Skin of body (tissue), 1 donor: ENCODE measurements at regions not wholly inside any gene's neighbourhood (a gene's known extent, or its start where the extent isn't known, plus 50 kb on each side); places are given as distances from the start of the nearest gene placed in this dataset.

Experiments
- DNase-seq: peaks from one replicate; lab custom pipeline; 2025; lab: John Stamatoyannopoulos, UW

DNA sequence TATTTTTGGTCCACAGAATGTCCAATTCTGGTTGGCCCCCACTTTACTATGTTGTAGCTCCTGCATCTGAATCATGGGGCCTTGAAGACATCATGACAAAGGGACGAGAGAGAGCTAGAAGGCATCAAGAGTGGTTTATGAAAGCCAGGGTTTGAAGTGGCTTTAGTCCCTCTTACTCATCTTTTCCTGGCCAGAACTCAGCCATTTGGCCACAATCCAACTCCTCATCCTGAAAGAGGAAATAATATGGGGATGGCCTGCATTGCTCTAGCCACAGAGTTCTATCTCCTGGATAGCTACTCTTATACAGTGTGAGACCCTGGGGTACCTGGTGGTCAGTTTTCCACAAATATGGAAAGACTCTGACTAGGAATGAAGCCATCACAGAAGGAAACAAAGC lies 418.9 kb downstream of the XPNPEP1 start:
- DNase-seq: no peak

DNA sequence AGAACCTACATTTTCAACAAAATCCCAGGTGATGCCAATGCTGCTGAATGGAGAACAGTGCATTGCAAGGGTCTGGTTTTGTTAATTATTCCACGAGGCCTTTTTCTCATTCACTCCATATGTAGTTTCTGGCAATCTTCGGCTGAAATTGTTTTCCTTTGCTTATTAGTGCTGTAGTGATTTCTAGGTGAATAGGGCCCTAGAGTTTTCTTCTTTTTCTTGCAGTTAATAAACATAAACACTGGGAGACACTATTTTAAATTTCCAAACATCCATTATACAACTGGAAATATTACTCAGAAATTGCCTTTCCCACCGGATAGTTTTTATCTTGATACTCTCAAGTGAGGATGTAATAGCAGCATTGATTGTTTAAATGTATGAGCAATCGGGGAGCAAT lies 435.6 kb downstream of the XPNPEP1 start:
- DNase-seq: no peak

DNA sequence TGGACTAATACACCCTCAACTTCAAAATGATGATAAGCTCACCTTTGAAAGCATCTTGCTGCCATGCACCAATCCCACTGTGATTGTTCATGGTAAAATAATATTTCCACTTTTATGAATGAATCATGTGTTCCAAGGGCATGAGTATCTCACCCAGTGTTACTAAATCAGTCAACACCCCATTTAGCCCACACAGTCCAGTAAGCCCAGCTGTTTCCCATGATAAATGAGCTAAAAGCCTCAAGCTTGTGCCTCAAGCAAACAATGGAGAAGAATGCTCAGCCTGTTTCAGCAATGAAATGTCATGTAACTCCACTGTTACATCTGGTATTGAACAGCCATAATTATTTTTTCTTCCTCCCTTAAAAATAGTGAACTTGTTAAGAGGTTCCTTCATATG lies 442.5 kb downstream of the XPNPEP1 start:
- DNase-seq: no peak

DNA sequence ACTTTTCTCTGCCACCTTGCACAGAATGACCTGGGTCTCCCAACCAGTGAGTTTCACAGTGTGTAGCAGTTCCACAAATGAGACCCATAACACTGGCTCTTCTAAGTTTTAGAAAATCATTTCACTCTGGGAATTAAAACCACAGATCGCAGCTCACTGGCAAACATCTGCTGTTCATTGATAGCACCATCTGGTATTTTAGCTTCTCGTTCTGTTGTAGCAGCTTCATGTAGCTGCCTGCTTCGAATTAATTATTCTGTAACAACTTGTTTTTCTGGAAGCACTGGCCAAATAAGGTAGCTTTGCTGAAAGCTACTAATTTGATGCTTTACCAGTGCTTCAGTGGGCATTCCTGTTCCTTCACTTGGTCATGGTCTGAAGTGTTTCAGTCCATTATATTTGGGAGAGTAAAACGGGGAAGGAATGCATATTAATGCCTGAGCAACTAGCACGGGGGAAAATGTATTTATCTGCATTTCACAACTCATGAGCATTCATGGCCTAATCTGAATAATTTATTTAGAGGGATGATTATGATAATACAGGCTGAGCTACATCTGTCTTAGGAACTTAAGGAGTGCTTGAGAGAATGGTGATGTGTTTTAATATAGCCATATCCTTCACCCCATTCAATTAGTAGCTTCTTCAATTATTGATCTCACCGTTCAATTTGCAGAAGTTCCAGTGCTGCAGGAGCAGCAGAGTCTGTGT lies 447.4 kb downstream of the XPNPEP1 start:
- peak; percentile 64 for DNase-seq

DNA sequence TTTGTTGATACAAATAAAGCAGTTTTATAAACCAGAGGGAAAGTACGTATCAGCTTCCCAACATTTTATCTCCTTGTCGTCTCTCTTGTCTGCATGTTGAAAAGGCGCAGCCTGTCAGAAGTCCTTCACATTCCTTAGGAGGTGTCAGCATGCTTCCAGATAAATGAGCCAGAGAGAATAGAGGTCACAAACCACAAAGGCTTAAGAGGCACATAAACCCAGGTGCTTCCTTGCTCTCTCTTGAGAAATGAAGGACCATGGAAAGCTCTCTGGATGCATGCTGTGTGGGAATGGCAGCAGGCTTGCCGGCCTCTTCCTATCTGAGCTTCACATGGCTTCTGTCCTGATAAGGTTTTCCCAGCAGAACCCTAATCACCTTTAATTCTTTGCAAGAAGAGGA lies 448.5 kb downstream of the XPNPEP1 start:
- DNase-seq: no peak

DNA sequence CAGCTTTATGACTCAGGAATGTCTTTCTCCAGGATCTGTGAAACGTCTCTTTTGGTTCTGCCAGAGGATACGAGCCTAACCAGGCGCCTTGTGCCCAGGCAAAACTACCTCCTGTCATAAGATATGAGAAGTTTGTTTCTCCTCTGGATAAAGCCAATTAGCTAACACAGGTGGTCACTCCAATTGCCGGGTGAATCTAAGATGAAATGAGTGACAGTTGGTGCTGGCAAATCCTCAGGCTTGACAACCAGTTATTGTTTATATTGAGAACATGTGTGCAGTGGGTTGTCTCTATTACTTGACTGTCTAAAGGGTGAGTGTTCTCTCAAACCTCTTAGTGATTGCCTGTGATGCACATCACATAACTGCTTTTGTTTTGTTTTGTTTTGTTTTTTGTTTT lies 449.1 kb downstream of the XPNPEP1 start:
- DNase-seq: no peak

DNA sequence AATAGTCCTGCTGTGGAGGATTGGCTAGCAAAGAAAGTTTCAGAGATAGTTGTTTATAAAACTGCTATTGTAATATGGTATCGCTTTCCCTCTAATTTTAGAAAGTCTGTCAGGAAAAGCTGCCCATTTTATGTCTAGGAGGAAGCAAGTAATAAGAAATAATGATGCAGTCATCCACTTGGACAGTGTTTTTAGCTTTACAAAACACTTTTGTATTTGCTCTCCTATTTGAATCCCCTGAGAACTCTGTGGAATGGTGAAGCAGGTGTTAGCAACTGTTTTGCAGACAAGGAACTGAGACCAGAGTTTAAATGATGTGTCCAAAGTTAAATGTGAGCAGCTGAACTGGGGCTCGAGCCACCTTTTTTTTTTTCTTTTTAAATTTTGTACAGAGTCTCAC lies 455.8 kb downstream of the XPNPEP1 start:
- no peak for DNase-seq

DNA sequence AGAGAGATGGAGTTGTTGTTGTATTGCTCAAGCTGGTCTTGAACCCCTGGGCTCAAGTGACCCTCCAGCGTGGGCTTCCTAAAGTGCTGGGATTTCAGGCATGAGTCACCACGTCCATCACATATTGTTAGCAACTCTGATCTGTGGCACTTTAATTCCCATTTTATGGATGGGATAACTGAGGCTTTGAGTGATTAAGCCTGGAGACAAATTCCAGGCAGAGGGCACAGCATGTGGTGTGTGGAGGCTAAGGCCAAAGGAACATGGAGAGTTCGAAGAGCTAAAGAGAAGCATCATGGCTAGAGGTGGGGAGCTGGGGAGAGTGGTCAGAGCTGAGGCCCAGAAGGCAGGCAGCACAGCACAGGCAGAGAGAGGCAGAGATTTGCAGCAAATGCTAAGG lies 458.4 kb downstream of the XPNPEP1 start:
- no peak for DNase-seq

DNA sequence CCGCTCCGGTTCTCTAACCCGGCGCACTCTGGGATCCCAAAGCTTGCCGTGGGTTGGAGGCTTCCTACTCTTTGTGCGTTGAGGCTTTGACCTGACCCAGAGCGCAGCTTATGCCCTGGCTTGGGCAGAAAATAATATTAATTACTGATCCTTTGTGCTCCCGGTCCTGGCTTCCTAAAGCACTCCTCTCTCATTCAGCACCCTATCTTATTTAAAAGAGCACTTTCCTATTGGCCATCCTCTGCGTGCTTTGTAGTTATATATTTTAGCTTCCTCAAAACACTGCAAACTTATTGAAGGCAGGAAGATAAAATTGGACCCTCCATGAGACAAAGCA lies 466.0 kb downstream of the XPNPEP1 start:
- no peak for DNase-seq

DNA sequence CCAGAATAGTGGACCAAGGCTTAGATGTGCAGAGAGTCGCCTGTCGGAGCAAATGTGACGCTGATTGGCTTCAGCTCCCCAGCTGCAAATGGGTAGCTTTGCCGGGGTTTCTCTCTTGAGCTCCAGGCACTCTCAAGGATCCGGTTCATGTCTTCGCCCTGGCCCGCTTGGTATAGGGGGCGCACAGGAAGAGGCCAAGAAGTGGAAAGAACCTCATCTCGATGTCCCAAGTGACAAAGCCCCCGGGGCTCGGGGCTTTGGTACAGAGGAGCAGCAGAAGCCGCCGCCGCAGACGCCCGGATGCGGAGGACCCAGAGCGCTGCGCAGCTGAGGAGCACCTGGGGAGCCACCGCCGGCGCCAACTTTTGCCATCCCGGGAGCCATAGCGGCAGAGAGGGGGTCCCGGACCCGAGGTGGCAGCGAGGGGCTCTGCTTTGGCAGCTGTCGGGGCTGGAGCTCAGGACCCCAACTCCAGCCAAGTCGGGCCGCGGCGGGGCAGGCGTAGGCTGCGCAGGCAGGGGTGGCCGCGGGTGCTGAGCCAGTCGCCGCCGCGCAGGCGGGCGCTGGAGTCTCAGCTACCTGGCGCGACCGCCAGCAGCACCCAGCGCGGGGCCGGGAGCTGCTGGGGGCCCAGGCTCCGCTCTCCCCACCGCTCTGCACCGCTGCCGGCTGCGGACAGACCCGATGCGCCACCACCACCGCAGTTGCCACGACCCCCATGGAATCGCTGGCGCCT lies 466.6 kb downstream of the XPNPEP1 start:
- no peak for DNase-seq

DNA sequence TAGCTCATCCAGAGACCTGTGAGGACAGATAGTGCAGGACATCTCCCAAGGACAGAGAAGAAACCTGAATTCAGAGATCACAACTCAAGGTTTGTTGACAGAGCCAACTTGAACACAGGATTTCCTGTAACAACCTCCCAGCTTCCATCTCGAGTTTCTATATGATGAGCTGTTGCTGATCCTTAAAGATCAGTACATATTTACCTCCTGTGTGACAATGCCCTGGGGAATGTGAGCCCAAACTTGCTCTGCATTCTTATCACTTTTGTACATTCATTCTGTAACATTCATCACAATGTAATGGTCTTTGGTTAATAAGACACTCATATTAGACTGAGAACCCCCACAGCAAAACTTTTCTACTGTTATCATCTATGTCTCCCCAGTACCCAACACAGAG lies 468.6 kb downstream of the XPNPEP1 start:
- no peak for DNase-seq

DNA sequence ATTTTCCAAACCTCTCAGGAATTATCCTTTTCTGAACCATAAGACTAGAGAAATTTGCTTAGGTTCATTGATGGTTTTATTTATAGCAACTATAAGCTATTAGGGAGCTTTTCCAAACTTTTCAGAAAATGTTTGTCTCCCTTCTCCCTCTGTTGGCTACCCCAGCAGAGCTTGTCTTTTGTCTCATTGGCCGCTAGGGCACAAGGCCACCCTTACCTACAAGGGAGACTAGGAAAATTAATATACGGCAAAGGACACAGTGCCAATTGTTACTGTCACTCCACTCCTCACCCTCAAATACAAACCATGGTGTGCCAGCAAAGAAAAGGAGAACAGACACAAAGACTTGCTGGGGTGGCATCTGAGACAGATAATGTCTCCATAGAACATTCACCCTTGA lies 471.4 kb downstream of the XPNPEP1 start:
- no peak for DNase-seq

DNA sequence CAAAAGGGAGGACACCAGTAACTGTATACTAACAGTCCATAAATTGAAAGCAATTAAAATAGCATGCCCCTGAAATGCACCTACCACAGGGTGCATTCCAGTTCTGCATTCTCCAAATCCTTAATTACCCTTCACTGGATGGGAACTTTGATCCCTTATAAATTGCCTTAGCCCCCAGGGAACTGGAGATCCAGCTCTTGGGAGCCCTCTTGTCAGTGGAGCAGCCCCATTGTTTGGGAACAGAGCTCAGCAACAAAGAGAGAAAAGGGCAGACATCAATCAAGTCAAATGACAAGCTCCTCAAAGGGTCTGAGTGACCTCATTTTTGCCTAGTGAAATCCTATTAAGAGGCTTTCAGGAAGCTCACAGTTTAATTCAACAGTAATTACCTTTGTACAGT lies 472.6 kb downstream of the XPNPEP1 start:
- no peak for DNase-seq

DNA sequence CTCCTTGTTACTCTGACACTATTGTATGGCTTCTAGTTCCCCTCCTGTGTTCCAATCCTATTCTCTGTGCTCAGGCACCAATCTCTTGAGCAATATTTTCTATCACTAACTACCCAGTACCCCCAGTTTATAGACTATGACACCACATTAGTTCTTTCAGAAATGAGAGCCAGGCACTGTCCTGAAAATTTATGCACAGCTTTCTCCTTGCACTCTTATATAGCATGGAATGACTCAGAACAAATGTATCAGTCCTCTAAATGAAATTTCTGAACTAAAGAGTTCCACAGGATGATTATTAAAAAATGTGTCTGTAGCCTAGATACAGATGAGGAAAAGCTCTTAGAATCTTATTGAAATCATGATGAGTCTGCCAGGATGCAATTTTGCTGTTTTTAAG lies 489.9 kb downstream of the XPNPEP1 start:
- no peak for DNase-seq

DNA sequence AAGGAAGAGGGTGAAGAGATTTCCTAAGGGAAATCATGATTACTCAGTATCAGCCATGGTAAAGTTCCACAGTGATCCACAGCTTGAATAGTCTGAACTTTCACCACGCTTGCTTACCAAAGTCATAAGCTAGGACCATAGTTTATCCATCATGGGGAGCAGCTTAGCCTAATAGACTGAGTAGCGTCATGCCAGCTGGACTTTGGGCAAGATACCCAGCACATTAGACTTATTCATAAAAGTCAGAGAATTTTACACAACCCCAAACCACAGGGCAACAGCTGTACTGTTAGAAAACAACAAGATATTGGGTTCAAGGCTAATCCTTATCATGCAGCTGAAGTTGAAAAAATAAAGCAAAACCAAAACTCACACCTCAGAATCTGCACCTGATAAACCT lies 491.0 kb downstream of the XPNPEP1 start:
- no peak for DNase-seq

DNA sequence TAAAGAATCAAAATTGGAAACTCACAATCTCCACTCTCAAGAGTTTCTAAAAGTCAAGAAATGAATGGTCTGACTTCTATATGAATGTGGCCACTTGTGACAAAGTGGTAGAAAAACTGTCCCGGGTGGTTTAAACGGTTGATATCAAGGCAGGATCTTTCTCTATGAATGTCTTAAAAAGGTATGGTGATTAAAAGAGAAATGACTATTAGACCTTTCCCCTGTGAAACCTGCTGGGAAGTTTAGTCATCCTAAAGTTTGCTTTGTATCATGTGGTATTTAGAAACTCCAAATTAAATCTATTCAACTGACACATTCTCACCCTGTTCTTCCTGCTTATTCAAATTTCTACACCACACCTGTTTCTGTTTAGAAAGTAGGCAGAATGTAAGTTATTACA lies 492.5 kb downstream of the XPNPEP1 start:
- no peak for DNase-seq

DNA sequence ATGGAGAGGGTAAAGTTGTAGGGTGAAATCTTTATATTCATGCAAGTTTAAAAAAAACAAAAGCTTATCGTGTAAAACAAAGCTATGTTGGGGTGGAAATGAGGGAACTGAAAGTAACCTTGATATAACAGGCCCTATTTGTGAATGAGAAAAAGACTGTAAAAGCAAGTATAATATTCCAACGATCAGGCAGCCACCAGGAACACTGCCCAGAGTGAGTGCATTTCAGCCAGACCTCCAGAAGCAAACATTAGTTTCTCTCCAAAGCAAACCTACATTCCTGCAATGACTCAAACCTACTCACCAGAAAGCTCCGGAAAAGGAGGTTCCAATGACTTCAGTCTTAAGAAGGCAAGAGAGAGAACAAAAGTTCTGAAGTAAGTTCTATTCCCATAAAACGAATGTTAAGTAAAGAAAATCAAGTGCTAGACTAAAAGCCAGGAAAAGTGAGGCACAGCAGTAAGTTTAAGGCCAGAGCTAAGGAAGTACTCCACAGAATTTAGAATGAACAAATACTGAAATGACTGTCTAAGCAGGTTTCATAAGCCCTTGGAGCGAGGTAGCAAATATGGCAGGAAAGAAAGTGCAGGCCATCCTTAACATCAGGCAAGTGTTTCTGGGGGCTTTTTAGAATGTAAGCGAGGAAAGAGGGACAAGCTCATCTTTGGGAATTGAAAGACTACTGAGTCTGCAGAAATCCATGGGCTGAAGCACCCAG lies 493.1 kb downstream of the XPNPEP1 start:
- no peak for DNase-seq

DNA sequence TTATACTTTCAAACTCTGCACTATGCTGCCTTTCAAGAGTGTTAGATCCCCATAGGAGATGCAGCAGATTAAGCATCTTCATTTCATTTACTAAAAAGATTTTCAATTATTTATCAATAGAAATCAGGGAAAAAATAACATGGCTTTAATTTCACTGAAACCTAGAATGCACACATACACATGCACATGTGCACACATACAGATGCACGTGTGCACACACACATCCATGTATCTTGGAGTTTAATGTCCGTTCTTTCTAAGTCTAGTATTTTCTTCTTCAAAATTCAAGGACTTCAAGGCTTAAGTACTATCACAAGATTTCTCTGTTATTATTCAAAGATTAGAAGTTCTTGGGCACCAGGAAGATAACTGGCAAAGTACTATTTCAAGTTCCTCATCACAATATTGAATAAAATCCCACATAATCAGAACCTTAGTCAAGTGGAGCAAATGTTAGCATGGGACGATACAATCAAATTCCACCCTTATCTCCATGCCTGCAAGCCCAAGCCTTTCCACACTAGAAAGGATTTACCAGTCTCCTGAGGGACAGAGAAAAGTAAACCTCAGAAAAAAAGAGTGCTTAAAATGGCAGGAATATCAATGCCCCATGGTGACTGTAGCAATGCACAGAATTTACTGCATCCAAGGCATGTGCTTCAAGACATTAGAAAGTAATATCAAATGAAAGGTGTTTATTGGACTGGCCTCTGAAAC lies 494.4 kb downstream of the XPNPEP1 start:
- DNase-seq: no peak

DNA sequence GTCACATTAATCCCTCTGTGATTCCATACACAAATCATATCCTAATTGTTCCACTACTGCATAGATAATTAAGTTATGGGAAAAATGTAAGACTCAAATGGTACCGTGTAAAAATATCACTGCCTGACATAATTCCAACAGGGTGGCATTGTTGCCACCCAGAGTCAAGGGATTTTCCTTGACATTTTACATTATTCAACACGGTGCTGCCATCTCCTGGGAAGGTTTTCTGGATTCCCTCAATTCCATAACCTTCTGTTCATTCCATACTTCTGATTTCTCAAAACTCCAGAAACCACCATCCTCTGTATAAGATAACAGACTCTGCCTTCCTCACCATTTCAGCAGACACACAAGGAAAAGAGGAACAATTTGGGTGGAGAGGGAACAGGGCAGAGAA lies 495.9 kb downstream of the XPNPEP1 start:
- no peak for DNase-seq

DNA sequence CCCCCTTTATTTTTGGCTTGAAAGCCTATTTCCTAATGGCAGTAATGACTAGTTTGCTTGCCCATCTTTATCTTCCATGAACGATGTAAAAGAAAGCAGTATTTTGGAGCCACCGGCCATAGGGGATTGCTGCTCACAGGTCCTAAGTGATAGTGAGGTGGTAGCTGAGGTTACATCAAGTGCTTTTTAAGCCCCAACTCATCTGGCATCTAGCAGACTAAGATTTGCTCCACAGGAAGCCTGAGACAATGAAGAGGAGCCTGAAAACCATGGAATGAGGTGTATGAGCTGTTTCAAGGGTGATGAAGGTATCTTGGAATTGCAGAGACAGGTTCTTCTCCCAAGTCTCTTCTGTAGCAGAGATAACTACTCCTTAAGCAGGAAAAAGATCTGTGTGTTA lies 496.3 kb downstream of the XPNPEP1 start:
- DNase-seq: no peak

DNA sequence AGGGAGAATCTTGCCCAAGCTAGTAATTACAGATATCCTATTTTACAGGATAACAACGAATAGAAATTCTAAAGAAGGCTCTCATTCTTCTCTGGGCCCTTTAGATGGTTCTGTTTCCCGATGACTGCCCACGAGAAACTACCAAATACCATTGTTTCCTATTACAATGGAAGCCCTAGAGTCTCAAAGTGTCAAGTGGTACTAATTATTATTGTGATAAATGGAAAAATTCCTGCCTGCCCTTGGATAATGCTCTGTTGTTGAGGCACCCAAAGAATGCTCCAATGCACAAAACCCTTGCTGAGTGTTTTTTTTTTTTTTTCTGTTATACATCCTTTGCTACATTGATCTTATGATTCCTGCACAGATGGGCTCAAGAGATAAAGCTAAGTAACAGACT lies 504.5 kb downstream of the XPNPEP1 start:
- DNase-seq: no peak

DNA sequence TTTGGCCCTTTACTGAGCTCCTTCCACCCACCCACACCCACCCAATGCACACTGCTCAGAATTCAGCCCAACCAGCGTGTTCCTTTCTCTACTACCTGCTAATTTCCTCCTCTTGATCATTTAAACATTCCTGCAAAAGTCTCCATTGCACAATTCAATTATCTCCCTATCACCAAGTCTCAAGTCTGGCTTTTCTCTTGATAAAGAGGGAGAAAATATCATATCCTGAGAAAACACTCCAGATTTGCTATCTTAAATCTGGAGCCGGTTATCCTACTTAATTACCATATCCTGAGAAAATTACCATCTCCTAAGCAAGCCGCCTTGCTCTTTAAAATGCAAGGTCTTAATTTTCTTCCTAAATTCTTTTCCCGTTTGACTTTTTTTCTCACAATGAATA lies 505.5 kb downstream of the XPNPEP1 start:
- no peak for DNase-seq
